Glomerular visceral epithelial cell (primary cell): ENCODE measurements at regions not wholly inside any gene's neighbourhood (a gene's known extent, or its start where the extent isn't known, plus 50 kb on each side); places are given as distances from the start of the nearest gene placed in this dataset.
"Not testable (repeated sequence)": the region's sequence is repeated elsewhere in the genome, so short reads cannot be mapped to it uniquely, and the experiment has no call there.

Source experiments
- DNase-seq: peaks from one replicate; pipeline ENCODE4 v3.0.0-alpha.2; 2016; ENCODE audit errors: extremely low spot score

DNA sequence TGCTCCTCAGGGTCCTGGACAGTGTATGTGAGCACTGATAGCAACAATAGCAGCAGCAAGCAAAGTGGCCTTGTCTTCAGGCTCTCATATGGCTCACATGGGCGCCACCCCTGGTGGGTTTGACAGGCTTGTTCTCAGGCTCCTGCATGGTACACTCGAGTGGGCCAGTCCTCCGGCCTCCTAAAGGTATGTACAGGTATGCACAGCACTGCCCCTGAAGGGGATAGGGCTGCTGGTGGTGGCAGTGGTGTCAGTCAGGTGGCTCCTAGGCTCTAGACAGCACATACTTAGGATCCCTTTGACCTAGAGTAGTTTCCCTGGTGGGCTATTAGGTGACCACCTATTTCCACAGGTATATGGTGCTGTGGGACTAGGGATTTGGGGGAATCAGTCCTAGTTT is 79.8 kb downstream of the LGALS9B start:
- DNase-seq = not testable (repeated sequence)

DNA sequence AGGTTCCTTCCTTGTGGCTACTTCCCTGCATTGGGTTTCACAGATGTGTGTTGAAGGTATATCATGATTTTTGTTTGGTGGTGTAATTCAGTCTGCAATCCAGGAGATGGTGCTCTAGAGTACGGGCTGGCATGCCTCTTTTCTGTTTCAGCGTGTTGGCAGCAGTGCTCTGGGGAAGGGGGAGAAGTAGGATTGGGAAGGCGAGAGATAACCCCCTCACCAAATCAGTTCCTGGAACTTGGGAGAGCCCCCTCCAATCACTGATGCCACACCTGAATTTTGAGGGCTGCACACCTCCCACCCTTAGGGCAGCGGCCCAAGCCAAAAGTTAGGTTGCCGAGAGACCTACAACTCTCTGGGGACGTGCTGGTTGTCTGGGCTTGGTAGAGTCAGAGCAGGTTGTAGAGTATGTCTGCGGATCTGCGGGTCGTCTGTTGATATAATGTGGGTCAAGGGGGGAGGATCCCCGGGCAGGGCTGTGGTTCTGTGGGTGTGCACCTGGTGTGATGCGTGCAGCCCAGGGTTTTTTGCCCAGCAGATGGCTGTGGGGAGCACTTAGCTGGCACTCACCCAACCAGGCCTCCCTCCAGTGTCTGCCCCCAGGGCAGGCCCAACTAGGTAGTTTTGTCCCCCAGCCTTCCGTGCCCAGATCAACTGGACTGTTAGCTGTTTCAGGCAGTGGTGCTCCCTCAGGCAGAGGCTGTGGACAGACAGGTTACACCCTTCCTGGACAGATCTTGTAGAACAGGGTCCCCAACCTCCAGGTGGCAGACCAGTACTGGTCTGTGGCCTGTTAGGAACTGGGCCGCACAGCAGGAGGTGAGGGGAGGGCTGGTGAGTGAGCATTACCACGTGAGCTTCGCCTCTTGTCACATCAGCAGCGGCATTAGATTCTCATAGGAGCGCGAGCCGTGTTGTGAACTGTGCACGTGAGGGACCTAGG is 85.7 kb downstream of the LGALS9B start:
- DNase-seq = peak; percentile 10

DNA sequence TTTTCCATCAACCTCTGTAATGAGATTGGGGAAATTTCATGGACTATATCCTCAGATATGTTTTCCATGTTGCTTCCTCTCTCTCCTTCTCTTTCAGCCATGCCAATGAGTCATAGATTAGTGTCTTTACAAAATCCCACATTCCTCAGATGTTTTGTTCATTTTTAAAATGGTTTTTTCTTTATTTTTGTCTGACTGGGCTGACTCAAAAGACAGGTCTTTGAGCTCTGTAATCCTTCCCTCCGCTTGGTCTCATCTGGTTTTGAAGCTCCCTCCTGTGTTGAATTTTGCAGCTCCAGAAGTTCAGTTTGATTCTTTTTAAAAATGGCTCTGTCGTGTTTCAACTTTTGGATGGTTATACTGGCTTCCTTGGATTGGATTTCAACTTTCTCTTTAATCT is 86.7 kb downstream of the LGALS9B start:
- peak; percentile 5 for DNase-seq

DNA sequence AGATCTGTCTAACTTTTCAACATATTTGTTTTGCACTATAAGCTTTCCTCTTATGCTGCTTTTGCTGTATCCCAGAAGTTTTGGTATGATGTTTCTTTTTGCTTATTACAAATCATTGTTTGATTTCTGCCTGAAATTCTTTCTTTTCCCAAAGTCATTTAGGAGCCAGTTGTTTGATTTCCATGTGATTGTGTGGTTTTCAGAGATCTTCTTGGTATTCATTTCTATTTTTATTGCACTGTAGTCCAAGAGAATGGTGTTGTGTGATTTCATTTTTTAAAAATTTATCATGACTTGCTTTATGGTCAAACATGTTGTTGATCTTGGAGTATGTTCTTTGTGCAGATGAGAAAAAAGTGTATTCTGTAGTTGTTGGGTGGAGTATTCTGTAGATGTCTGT is 88.1 kb downstream of the LGALS9B start:
- not testable (repeated sequence) for DNase-seq

DNA sequence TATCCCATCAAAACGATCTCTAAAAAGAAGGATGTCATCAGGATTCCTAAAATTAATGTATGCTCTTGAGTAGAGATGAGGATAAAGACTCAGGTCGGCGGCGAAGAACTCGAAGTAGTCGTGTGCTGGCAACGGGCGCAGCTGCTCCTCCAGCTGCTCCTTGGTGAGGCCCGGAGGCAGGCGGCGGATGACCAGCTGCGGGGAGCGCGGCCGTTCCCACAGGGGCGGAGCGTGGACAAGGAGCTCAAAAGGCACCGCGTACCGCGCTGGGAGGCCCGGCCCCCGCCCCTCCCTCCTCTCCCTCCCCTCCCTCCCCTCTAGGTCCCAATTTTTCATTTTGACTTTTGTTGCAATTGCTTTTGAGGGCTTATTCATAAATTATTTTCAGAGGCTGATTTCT is 90.7 kb downstream of the LGALS9B start:
- DNase-seq = not testable (repeated sequence)

DNA sequence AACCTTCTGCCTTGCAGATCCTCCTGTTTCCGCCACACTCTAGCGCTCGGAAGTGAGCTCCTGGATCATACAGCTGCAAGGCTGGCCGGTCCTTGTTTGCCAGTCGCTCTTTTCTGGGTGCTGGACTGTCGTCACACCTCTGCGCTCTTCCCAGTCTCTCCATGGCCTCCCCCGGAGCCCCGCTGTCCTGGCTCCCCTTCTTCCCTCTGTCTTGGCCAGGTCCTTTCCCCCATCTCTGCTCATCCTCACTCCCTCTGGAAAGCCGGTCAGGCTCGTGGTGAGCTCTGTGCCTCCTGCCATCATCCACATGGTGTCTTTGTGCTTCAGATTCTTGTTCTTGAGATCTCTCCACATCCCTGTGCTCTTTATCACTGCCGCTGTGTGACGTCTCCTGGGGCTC is 91.6 kb downstream of the LGALS9B start:
- not testable (repeated sequence) for DNase-seq
